ENCODE measurements at regions not wholly inside any gene's neighbourhood (a gene's known extent, or its start where the extent isn't known, plus 50 kb on each side); places are given as distances from the start of the nearest gene placed in this dataset.

- no peak overlapping the region for H3K4me3 ChIP-seq (ENCODE audit: extremely low read depth in 1 of 4, insufficient read depth in 2 of 4, low read depth in 3 of 4, low read length in 4 of 4)
- H4K8ac ChIP-seq (ENCODE audit: extremely low read depth, insufficient read depth, low read length), result no peak overlapping the region
- 92% methylated on average over 11 of the region's 11 CpGs; no CpG with 5 or more reads in 1 of the 2 experiments for WGBS, 2 experiments (ENCODE audit: extremely low coverage in 1 of 2, insufficient coverage in 1 of 2, insufficient read length in 1 of 2, insufficient replicate concordance in 2 of 2, low coverage in 1 of 2, low lambda C conversion rate in 2 of 2, missing lambda C conversion rate in 1 of 2)
- H2BK15ac ChIP-seq (ENCODE audit: low read length), result no peak overlapping the region
- FAIRE-seq (no peak), DNase-seq (ENCODE audit: low read depth in 1 of 2, low spot score in 2 of 2) (no peak)
- H3K79me1 ChIP-seq (ENCODE audit: low read depth, low read length), result no peaks in the 10 kb centered on the region
- no peak overlapping the region for H2BK20ac ChIP-seq (ENCODE audit: low read length)
- no peak overlapping the region for H4K91ac ChIP-seq (replicated peaks; ENCODE audit: insufficient read length, low read length)
- no peak overlapping the region for H2BK120ac ChIP-seq (replicated peaks; ENCODE audit: low read depth, low read length)
- no peak overlapping the region for H3K4me2 ChIP-seq (ENCODE audit: insufficient read depth in 1 of 2, low read depth in 2 of 2, low read length in 2 of 2)
- H3K36me3 ChIP-seq (ENCODE audit: control insufficient read depth in 2 of 4, insufficient read depth in 4 of 4, low read length in 3 of 4), result no peaks in the 10 kb centered on the region
- H3K14ac ChIP-seq (ENCODE audit: insufficient read length), result no peak overlapping the region
- no peaks in the 10 kb centered on the region; a peak in 1 of 4 replicates for H3K9me3 ChIP-seq (ENCODE audit: insufficient read depth in 2 of 2, low read depth in 1 of 2, low read length in 1 of 2)
- H3K9ac ChIP-seq (replicated peaks in 1 of 4; ENCODE audit: extremely low read depth in 1 of 4, low read depth in 3 of 4, low read length in 3 of 4), result no peak overlapping the region
- H3K23ac ChIP-seq (ENCODE audit: insufficient read length), result no peak overlapping the region
- no peaks in the 10 kb centered on the region for H4K20me1 ChIP-seq (replicated peaks in 1 of 2; ENCODE audit: control insufficient read depth in 1 of 2, insufficient read depth in 2 of 2, low read length in 2 of 2)
- no peak overlapping the region for H2BK12ac ChIP-seq (ENCODE audit: low read depth, low read length)
- H3K4ac ChIP-seq (replicated peaks; ENCODE audit: insufficient read length, low read depth, low read length), result no peak overlapping the region
- H3K18ac ChIP-seq (ENCODE audit: extremely low read depth, low read length), result no peak overlapping the region
- H3K56ac ChIP-seq (replicated peaks; ENCODE audit: insufficient read length, low read depth, low read length), result no peak overlapping the region
- no peaks in the 10 kb centered on the region for H3K27me3 ChIP-seq (replicated peaks in 1 of 4; ENCODE audit: control insufficient read depth in 3 of 4, extremely low read depth in 1 of 4, insufficient read depth in 3 of 4, low read length in 3 of 4)
- CTCF ChIA-PET (ENCODE audit: partially characterized antibody), result interaction anchor here (1.6 kb wide), 1 partner anchor 10 kb away, joined by 4 read pairs; no protein-coding TSS in a partner anchor
- H4K5ac ChIP-seq (ENCODE audit: insufficient read length, low read depth, low read length), result no peak overlapping the region
- H3K4me1 ChIP-seq (replicated peaks in 1 of 4; ENCODE audit: control insufficient read depth in 3 of 4, insufficient read depth in 4 of 4, low read length in 3 of 4), result no peaks in the 10 kb centered on the region
- TF ChIP-seq PHF8 (conservative IDR thresholded peaks at IDR 0.05; ENCODE audit: low read depth, low read length), result no peak
- no peaks in the 10 kb centered on the region for H3K23me2 ChIP-seq (ENCODE audit: low read depth, low read length)
- POLR2A ChIA-PET (ENCODE audit: partially characterized antibody), result no interaction called here
- no peak overlapping the region for H2AFZ ChIP-seq (ENCODE audit: low read length)
- H3K79me2 ChIP-seq (ENCODE audit: control insufficient read depth in 1 of 2, insufficient read depth in 2 of 2, low read length in 2 of 2), result no peaks in the 10 kb centered on the region
- H3K27ac ChIP-seq (ENCODE audit: low read depth, low read length), result no peak overlapping the region
- no peak overlapping the region for H2AK5ac ChIP-seq (ENCODE audit: low read depth, low read length)
- no peak overlapping the region for H2BK5ac ChIP-seq (ENCODE audit: low read depth, low read length)
Observed at GRCh38 chr4:12979797-12980196, 504.3 kb downstream of the RAB28 start.
